ENCODE measurements at regions not wholly inside any gene's neighbourhood (a gene's known extent, or its start where the extent isn't known, plus 50 kb on each side); places are given as distances from the start of the nearest gene placed in this dataset.

GRCh38 chr22:48618326-48618725, 1209.3 kb downstream of the BRD1 start:
- H3K4me3 ChIP-seq (ENCODE audit: low read depth, low read length): no peak overlapping the region
- no peak for TF ChIP-seq MYC (IDR thresholded peaks at IDR 0.05; ENCODE audit: low read depth, low read length)
- no peak for TF ChIP-seq CTCF (IDR thresholded peaks at IDR 0.05; ENCODE audit: low read depth, low read length)
- no peak for TF ChIP-seq MAX (IDR thresholded peaks at IDR 0.05; ENCODE audit: low read depth, low read length)
- TF ChIP-seq POLR2A (IDR thresholded peaks at IDR 0.05; ENCODE audit: extremely low read depth, insufficient read length): no peak
- no peak for DNase-seq (ENCODE audit: low read depth)

GRCh38 chr22:48616656-48617055, 1211.0 kb downstream of the BRD1 start:
- TF ChIP-seq MYC (IDR thresholded peaks at IDR 0.05; ENCODE audit: low read depth, low read length) (no peak), POLR2A (IDR thresholded peaks at IDR 0.05; ENCODE audit: extremely low read depth, insufficient read length) (no peak), CTCF (IDR thresholded peaks at IDR 0.05; ENCODE audit: low read depth, low read length) (no peak), MAX (IDR thresholded peaks at IDR 0.05; ENCODE audit: low read depth, low read length) (no peak)
- H3K4me3 ChIP-seq (ENCODE audit: low read depth, low read length): no peak overlapping the region
- no peak for DNase-seq (ENCODE audit: low read depth)

GRCh38 chr22:48615171-48616008, 1212.3 kb downstream of the BRD1 start:
- no peak for DNase-seq (ENCODE audit: low read depth)
- H3K4me3 ChIP-seq (ENCODE audit: low read depth, low read length): no peak overlapping the region
- TF ChIP-seq POLR2A (IDR thresholded peaks at IDR 0.05; ENCODE audit: extremely low read depth, insufficient read length): no peak
- no peak for TF ChIP-seq CTCF (IDR thresholded peaks at IDR 0.05; ENCODE audit: low read depth, low read length)
- TF ChIP-seq MAX (IDR thresholded peaks at IDR 0.05; ENCODE audit: low read depth, low read length): no peak
- TF ChIP-seq MYC (IDR thresholded peaks at IDR 0.05; ENCODE audit: low read depth, low read length): no peak

GRCh38 chr22:48613566-48614200, 1214.0 kb downstream of the BRD1 start:
- no peak overlapping the region for H3K4me3 ChIP-seq (ENCODE audit: low read depth, low read length)
- TF ChIP-seq MYC (IDR thresholded peaks at IDR 0.05; ENCODE audit: low read depth, low read length): no peak
- no peak for TF ChIP-seq MAX (IDR thresholded peaks at IDR 0.05; ENCODE audit: low read depth, low read length)
- no peak for TF ChIP-seq CTCF (IDR thresholded peaks at IDR 0.05; ENCODE audit: low read depth, low read length)
- no peak for TF ChIP-seq POLR2A (IDR thresholded peaks at IDR 0.05; ENCODE audit: extremely low read depth, insufficient read length)
- DNase-seq (ENCODE audit: low read depth): no peak

- DNase-seq (ENCODE audit: low read depth): no peak
- TF ChIP-seq MAX (IDR thresholded peaks at IDR 0.05; ENCODE audit: low read depth, low read length): no peak
- no peak for TF ChIP-seq POLR2A (IDR thresholded peaks at IDR 0.05; ENCODE audit: extremely low read depth, insufficient read length)
- TF ChIP-seq CTCF (IDR thresholded peaks at IDR 0.05; ENCODE audit: low read depth, low read length): no peak
- TF ChIP-seq MYC (IDR thresholded peaks at IDR 0.05; ENCODE audit: low read depth, low read length): no peak
- no peak overlapping the region for H3K4me3 ChIP-seq (ENCODE audit: low read depth, low read length)
These were observed 1215.3 kb downstream of the BRD1 start for GRCh38 chr22:48612077-48612995.

Measured in NB4 (cell line).